Stimulated activated naive B cell treated with anti-CD40 and anti-IgM and Interleukin-4, amounts not matched to agents 10 μg/mL and 1 μg/mL and 100 μg/mL, for 72 hours (primary cell): ENCODE measurements at regions not wholly inside any gene's neighbourhood (a gene's known extent, or its start where the extent isn't known, plus 50 kb on each side); places are given as distances from the start of the nearest gene placed in this dataset.
A peak's percentile ranks its signal among the peaks of the same experiment; 100 is the strongest.

ENCODE experiments used
- ATAC-seq, 2 donors: fragments of 150-1000 bp; cut with Tn5 transposase; replicated peaks; 2 replicates each; pipeline ENCODE4 v1.10.0; 2021; ENCODE audit warnings: moderate library complexity in 1 of 2
- DNase-seq: peaks from one replicate; pipeline ENCODE4 v3.0.0; 2021
- H3K27ac Mint-ChIP-seq: one replicate; pipeline ENCODE4 v1.8.0; 2022; ENCODE audit warnings: mild to moderate bottlenecking, mixed read lengths
- H3K27me3 Mint-ChIP-seq, 2 donors: one replicate each; pipeline ENCODE4 v1.8.0; 2022; ENCODE audit warnings: mixed read lengths in 2 of 2
- H3K36me3 Mint-ChIP-seq, 2 donors: one replicate each; pipeline ENCODE4 v1.8.0; 2022; ENCODE audit warnings: mixed read lengths in 2 of 2, mild to moderate bottlenecking in 1 of 2
- H3K4me1 Mint-ChIP-seq, 2 donors: one replicate each; pipeline ENCODE4 v1.8.0; 2022; ENCODE audit warnings: mixed read lengths in 2 of 2, mild to moderate bottlenecking in 1 of 2
- H3K4me3 Mint-ChIP-seq, 2 donors: one replicate each; pipeline ENCODE4 v1.8.0; 2022; ENCODE audit warnings: mild to moderate bottlenecking in 2 of 2, mixed read lengths in 2 of 2, moderate library complexity in 1 of 2
- H3K9me3 Mint-ChIP-seq, 2 donors: one replicate each; pipeline ENCODE4 v1.8.0; 2022; ENCODE audit warnings: mixed read lengths in 2 of 2, mild to moderate bottlenecking in 1 of 2

DNA sequence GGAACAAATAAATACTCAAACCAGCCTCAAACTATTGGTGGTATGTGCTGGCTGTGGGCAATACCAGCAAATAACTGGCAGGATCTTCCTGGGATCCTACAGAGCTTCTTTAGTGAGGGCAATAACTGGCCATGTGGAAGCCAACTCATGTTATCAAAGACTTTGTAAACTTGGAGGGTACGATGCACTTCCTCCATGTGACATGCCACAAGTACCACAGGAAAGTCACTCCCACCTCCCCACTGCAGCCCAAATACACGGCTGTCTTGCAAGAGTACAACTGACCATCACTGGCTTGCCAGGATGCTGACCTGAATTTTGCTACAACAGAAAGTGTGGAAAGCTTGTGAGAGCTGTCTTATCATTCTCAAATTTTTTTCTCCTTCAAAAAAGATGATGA lies 93.3 kb upstream of the MAML3 start:
- no peak overlapping the region for H3K27ac Mint-ChIP-seq
- no peaks in the 10 kb centered on the region for H3K9me3 Mint-ChIP-seq
- peaks cover 5 to 11% of the 10 kb centered on the region in 2 donors for H3K27me3 Mint-ChIP-seq
- ATAC-seq (no peak), DNase-seq (no peak)
- no peak overlapping the region for H3K4me3 Mint-ChIP-seq
- peaks cover 28 to 37% of the 10 kb centered on the region in 2 donors for H3K4me1 Mint-ChIP-seq
- H3K36me3 Mint-ChIP-seq: no peaks in the 10 kb centered on the region

DNA sequence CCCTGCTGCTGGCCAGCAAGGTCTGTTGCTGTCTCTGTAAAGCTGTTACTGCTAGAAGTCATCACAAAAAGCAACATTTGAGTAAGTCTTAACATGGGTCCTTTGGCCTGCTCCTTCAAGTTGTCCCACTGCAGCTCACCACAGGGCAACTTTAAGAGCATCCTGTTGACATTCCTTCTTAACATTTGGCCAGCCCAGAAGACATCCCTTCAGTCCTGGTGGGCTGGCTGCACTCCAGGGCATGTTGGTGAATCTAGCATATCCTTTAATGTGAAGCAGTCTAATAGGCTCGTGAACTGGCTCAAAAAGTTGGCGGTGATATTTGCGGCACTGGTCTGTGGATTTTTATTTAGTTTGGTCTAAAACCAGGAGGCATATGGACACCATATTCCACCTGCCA lies 92.2 kb upstream of the MAML3 start:
- Mint-ChIP-seq H3K4me1 (peaks cover 30 to 35% of the 10 kb centered on the region in 2 donors), H3K9me3 (no peaks in the 10 kb centered on the region), H3K4me3 (no peak overlapping the region), H3K27ac (no peak overlapping the region), H3K36me3 (no peaks in the 10 kb centered on the region), H3K27me3 (peaks cover 0 to under 1% of the 10 kb centered on the region in 2 donors)
- DNase-seq (no peak), ATAC-seq (no peak)

DNA sequence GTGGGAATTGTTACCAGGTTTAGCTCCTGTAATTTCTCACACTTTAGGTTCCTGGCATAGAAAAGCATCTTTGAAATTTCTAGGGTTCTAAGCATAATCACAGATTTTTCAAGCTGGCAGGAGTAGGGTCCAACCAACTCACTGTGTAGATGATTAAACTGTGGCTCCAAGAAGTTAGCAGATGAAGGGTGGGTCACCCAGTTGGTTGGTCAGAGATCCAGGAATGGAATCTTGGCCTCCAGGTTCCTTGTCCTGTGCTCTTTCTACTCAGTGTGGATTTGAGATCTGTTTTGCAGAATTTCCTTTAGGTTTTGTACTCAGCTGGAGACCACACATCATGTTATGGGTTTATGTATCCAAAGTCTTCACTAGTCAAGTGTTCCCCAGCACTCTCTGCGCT lies 90.3 kb upstream of the MAML3 start:
- Mint-ChIP-seq H3K4me1 (peaks cover 36 to 39% of the 10 kb centered on the region in 2 donors), H3K27me3 (no peaks in the 10 kb centered on the region), H3K36me3 (no peaks in the 10 kb centered on the region), H3K9me3 (no peaks in the 10 kb centered on the region), H3K27ac (no peak overlapping the region), H3K4me3 (no peak overlapping the region)
- DNase-seq (no peak), ATAC-seq (no peak)

DNA sequence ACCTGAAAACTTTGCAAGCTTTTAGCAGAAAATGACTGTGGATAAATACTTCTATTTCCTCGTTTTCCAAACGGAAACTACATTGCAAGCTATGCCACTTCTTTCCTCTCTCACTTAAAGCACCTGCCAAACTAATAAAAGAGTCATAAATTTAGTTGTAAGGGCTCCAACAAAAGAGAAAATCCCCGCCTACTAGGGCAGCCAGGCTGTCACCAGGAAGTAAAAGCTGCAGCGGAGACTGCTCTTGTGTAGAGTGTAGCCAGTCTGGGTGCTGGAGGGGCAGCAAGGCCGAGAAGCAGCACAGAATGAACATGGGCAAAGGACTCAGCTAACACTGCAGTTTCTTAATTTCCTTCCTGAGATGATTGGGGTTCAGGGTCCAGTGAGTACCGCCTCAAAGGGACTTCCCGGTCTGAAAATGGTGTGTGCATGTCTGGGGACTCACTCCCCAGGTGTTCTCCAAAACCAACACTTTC lies 89.3 kb upstream of the MAML3 start:
- Mint-ChIP-seq H3K4me3 (peak overlapping the region; percentile 31 to 69), H3K27ac (peak overlapping the region; percentile 87), H3K36me3 (no peaks in the 10 kb centered on the region), H3K9me3 (no peaks in the 10 kb centered on the region), H3K4me1 (peaks cover 37 to 46% of the 10 kb centered on the region in 2 donors), H3K27me3 (peaks cover 2 to 4% of the 10 kb centered on the region in 2 donors)
- DNase-seq (peak; percentile 43), ATAC-seq (peak; percentile 85 to 97)

DNA sequence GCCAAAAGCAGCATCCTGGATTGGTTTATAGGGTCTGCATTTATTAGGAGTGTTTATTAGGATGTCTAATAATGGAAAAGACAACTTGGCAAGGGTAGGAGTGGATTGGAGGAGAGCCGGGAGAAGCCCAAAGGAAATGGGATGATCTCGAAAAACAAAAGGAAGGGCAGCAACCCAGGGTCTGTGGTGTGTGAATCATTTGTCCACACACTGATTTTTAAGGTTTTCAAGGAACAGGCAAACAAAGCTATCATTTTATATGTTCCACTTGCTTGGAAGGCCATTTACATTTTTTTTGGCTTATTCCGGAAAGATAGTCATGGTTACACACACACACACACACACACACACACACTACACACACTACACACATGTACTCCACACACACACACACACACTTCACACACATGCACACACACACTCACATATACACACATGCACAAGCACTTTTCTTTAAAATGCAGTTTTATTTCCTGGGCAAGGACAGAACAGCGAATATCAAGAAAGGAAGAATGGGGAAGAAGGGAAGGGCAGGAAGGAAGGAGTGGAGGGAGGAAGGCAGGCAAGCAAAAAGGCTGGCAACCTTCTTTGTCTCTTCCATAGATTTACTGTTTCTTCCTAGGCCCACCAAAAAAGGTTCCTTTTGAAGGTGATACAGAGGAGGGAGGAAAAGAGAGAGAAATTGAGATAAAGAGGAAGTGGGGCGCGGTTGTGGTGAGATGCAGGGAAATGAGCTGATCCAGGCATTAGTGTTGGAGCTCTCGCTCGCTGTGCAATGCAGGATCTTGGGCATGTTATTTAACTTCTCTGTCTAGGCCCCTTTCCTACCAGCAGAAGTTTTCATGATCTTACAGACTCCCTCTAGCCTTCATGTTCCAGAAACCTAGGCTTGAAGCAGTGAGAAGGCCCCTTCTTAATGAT lies 88.6 kb upstream of the MAML3 start:
- H3K9me3 Mint-ChIP-seq: no peaks in the 10 kb centered on the region
- peak overlapping the region; percentile 87 for H3K27ac Mint-ChIP-seq
- ATAC-seq (peak; percentile 66 to 84), DNase-seq (peak; percentile 15)
- H3K27me3 Mint-ChIP-seq: peaks cover 9 to 10% of the 10 kb centered on the region in 2 donors
- H3K36me3 Mint-ChIP-seq: no peaks in the 10 kb centered on the region
- peaks cover 43 to 53% of the 10 kb centered on the region in 2 donors for H3K4me1 Mint-ChIP-seq
- peak overlapping the region; percentile 1 to 48 for H3K4me3 Mint-ChIP-seq

DNA sequence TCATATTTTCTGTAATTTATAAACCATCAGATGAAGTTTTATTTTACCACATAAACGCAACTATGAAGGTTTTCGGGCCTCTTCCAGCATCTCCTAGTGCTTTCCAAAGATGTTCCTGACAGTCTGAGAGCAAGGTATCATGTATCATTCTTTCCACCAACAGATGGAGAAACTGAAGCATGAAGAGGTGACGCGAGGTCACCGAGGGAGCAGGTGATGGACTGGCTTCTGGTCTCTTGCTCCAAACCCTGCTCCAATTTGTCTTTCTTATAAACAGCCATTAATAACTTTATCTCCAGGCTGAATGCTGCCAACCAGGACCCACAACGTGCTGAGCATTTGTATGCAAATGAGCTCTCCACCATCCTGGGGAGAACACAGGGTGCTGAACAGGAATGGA lies 86.3 kb upstream of the MAML3 start:
- DNase-seq (no peak), ATAC-seq (no peak)
- Mint-ChIP-seq H3K27ac (no peak overlapping the region), H3K4me1 (peaks cover 55 to 72% of the 10 kb centered on the region in 2 donors), H3K27me3 (peaks cover 16 to 22% of the 10 kb centered on the region in 2 donors), H3K36me3 (no peaks in the 10 kb centered on the region), H3K9me3 (no peaks in the 10 kb centered on the region), H3K4me3 (no peak overlapping the region)

DNA sequence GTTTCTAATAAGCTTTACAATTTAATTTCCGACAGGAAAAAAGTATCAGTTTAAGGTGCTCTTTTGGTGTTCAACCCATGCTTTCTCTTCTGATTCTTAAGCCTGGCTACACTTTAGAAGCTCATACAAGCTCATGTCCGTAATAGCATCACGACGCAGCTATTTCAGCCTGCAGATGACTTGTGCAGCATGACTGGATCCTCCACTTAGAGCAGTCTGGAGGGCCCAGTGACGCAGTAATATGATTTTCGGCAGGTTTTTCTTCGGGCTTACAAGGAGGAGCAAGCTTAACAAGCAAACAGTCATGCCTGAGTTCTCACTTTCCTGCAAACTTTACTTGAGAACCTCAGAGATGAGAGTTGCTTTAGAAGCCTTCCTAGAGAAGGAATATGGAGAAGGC lies 85.3 kb upstream of the MAML3 start:
- Mint-ChIP-seq H3K9me3 (no peaks in the 10 kb centered on the region), H3K27me3 (peaks cover 16 to 22% of the 10 kb centered on the region in 2 donors), H3K27ac (no peak overlapping the region), H3K36me3 (no peaks in the 10 kb centered on the region), H3K4me1 (peaks cover 62 to 75% of the 10 kb centered on the region in 2 donors), H3K4me3 (no peak overlapping the region)
- no peak for DNase-seq
- no peak for ATAC-seq

DNA sequence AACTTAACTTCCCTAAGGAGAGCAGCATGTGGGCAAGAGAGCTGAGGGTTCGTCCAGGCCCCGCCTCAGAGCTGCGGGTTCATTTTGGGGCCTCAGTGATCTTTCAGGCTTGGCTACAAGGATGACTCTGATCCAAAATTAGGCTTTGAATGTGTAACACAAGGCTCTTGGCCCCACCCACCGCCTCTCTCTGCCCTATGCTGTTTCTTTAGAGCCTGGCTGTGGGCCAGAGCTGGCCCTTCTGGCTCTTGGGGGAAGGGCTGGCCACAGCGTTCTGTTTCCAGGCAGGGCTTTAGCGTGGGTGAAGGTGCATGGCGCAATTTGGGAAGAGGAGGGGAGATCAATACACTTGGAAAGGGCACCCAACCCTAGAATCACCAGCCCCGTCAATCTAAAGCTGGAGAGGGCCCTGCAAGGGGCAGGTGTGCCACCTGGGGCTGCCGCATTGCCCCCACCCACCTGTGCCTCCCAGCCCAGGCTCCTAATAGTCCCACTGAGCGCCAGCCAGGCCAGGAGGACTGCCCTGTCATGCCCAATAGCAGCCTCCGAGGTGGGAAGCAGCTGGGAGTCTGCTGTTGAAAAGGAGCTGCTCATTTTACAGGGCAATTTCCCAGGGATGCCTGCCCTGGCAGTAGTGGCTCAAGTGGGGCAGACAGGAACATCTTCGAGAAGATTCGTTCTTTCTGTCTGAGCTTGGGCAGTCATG lies 84.5 kb upstream of the MAML3 start:
- H3K27me3 Mint-ChIP-seq: peaks cover 16 to 22% of the 10 kb centered on the region in 2 donors
- no peak overlapping the region for H3K4me3 Mint-ChIP-seq
- ATAC-seq (peak in 1 of 2 donors; percentile 33), DNase-seq (no peak)
- no peaks in the 10 kb centered on the region for H3K36me3 Mint-ChIP-seq
- no peak overlapping the region for H3K27ac Mint-ChIP-seq
- H3K9me3 Mint-ChIP-seq: no peaks in the 10 kb centered on the region
- peaks cover 60 to 75% of the 10 kb centered on the region in 2 donors for H3K4me1 Mint-ChIP-seq

DNA sequence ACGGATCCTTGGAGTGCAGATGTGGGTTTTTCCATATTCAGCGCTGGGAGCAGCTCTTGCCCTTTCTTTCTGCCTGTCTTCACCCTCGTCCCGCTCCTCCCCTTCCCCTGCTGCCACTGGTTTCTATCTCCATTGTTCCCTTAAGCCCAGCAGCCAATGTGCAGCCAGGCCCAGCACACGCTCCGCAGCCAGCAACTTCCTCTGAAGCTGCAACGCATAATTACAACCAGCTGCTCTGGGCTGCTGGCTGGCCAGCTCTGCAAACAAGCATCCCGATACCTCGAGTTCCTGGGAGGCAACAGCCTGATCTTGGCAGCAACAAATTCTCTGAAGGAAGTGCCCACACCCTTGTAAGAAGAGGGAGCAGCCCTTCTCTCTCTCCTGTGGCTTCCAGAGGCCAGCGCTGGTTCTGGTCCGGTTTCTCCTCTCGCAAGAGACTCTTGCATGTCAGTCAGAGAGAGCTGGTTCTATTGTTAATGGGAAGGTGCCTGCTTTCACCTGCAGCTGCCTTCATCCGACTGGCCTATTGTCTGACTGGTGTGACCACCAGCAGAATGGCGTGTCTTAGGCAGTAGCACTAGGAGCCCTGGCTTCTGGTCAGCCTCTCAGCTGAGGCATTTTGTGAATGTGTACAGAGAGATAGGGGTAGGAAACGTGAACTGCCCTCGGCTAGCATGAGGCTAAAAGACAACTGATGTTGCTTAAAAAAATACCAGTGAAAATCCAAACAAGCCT lies 83.8 kb upstream of the MAML3 start:
- peak overlapping the region in 1 of 2 donors; percentile 42 for H3K4me3 Mint-ChIP-seq
- ATAC-seq (peak; percentile 34 to 44), DNase-seq (no peak)
- H3K36me3 Mint-ChIP-seq: no peaks in the 10 kb centered on the region
- H3K9me3 Mint-ChIP-seq: no peaks in the 10 kb centered on the region
- H3K4me1 Mint-ChIP-seq: peaks cover 53 to 69% of the 10 kb centered on the region in 2 donors
- peaks cover 16 to 22% of the 10 kb centered on the region in 2 donors for H3K27me3 Mint-ChIP-seq
- H3K27ac Mint-ChIP-seq: no peak overlapping the region

DNA sequence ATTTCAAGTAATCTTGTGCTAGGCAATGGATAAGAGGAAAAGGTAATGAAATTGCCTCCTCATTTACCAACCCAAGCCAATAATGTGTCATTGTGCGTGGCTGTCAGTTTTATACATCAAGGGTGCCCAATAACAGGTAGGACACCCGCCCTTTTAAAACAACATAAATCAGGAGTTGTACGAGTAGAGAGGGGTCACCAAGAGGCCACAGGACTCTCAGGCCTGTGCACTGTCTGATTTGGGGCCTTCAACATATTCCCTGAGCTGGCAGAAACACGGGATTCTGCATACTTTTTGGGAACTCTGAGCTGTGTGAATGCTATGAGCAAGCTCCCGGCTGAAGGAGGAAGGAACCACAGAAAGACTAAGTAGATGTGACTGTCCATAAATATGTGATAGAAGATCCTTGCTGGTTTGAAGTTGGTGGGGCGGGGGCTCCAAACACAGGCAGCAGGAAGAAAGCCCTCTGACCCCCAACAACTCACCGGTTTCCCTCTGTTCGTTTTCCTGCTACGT lies 82.7 kb upstream of the MAML3 start:
- no peaks in the 10 kb centered on the region for H3K36me3 Mint-ChIP-seq
- no peak overlapping the region for H3K4me3 Mint-ChIP-seq
- peak overlapping the region; percentile 25 for H3K27ac Mint-ChIP-seq
- DNase-seq (no peak), ATAC-seq (no peak)
- peaks cover 44 to 59% of the 10 kb centered on the region in 2 donors for H3K4me1 Mint-ChIP-seq
- H3K9me3 Mint-ChIP-seq: no peaks in the 10 kb centered on the region
- H3K27me3 Mint-ChIP-seq: peaks cover 19 to 22% of the 10 kb centered on the region in 2 donors

DNA sequence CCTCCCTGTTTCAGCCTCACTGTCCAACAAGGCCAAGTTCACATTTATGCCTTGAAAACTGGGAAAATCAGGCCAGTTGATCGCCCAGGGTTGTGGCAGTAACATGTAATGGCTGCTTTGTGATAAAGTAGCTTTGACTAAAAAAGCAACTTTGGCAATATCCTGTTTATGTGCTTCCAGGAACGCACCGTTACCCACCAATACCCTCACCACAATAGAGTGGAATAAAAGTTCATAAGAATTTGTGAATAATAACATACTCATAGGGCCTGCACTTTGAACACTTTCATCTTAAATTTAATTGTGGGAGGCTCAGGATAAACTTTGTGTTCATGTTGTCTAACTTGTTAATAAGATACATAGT lies 80.7 kb upstream of the MAML3 start:
- no peaks in the 10 kb centered on the region for H3K36me3 Mint-ChIP-seq

DNA sequence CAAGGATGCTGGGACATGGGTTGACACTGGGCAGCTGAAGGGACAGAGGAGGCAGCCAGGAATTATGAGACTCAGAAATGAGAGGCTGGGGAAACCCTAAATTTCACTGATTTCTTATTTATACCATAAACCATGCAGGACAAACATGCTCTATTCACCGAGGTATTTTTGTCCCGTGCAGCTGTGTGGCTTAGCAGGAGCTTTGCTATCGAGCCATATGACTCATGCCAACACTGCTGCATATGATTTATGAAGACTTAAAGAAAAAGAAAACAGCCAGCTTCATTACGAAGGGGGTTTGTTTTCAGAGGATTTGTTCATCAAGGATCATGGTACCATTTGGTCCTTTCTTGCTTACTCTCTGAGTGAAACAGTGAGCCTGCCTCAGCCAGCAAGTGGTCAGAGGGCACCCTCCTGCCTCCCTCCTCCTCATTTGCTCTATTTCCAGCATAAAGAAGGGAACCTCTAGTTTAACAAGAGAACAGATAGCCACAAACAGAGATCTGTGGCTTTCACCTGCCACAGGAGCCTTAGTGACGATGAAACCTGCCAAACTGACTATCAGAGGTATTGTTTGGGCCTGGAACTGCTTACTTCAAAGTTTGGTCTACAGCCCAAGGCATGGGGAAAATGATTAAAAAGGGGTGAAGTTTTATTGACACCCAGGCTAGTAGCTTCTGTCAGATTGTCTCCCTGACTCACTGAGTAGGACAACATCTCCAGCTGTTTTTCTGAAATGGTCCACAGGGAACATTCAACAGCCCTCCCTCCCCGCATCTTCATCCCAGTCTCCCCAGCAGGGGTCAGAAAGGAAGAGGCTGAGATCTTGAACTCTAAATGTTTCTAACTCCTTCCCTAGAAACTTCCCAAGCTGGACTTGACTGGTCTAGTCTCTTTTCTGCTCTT lies 80.1 kb upstream of the MAML3 start:
- peak overlapping the region; percentile 43 to 62 for H3K4me3 Mint-ChIP-seq
- ATAC-seq (peak; percentile 82 to 86), DNase-seq (peak; percentile 14)
- peaks cover 19 to 22% of the 10 kb centered on the region in 2 donors for H3K27me3 Mint-ChIP-seq
- peaks cover 35 to 52% of the 10 kb centered on the region in 2 donors for H3K4me1 Mint-ChIP-seq
- peak overlapping the region; percentile 95 for H3K27ac Mint-ChIP-seq
- no peaks in the 10 kb centered on the region for H3K36me3 Mint-ChIP-seq
- H3K9me3 Mint-ChIP-seq: peaks cover 0 to 2% of the 10 kb centered on the region in 2 donors

More for the DNA sequence above, 80.7 kb upstream of the MAML3 start:
- ATAC-seq (peak; percentile 58 to 61), DNase-seq (no peak)
- Mint-ChIP-seq H3K27ac (peak overlapping the region; percentile 95), H3K4me1 (peaks cover 40 to 55% of the 10 kb centered on the region in 2 donors), H3K4me3 (peak overlapping the region; percentile 43 to 62), H3K27me3 (peaks cover 19 to 22% of the 10 kb centered on the region in 2 donors), H3K9me3 (peaks cover 0 to under 1% of the 10 kb centered on the region in 2 donors)

DNA sequence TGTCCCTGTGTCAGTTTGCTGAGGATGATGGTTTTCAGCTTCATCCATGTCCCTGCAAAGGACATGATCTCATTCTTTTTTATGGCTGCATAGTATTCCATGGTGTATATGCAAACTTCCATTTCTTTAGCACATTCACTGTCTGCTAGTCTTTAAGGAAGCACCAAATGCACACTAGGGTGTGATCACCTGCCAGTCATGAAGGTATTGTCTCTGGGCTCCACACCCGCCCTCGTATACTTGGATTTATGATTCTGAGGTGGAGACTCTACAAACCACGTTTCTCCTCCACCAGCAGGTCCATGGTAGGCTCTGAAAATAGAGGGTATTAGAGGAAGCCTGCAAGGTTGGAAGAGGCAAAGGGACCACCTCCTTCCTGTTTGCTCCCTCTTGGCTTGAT lies 75.9 kb upstream of the MAML3 start:
- Mint-ChIP-seq H3K27me3 (peaks cover 0 to 3% of the 10 kb centered on the region in 2 donors), H3K36me3 (no peaks in the 10 kb centered on the region), H3K4me3 (no peak overlapping the region), H3K4me1 (peaks cover 12 to 16% of the 10 kb centered on the region in 2 donors), H3K9me3 (peaks cover 0 to 2% of the 10 kb centered on the region in 2 donors), H3K27ac (no peak overlapping the region)
- ATAC-seq (no peak), DNase-seq (no peak)
